Liver (tissue), 8 donors: ENCODE measurements at regions not wholly inside any gene's neighbourhood (a gene's known extent, or its start where the extent isn't known, plus 50 kb on each side); places are given as distances from the start of the nearest gene placed in this dataset.
"Not testable (repeated sequence)": the region's sequence is repeated elsewhere in the genome, so short reads cannot be mapped to it uniquely, and the experiment has no call there.

ENCODE experiments used
- DNase-seq: peaks from one replicate; pipeline ENCODE4 v3.0.0-alpha.2; 2017; ENCODE audit warnings: low spot score
- H3K27ac ChIP-seq, 2 donors: one replicate each; pipeline ENCODE4 v1.7.0; 2013; ENCODE audit warnings: inconsistent platforms in 2 of 2, low read length in 2 of 2, control low read depth in 1 of 2, low read depth in 1 of 2, mild to moderate bottlenecking in 1 of 2
- H3K27me3 ChIP-seq, 4 donors: one replicate each; pipeline versions ENCODE4 v1.6.1 to v1.7.0; 2013; ENCODE audit warnings: low read length in 3 of 4, inconsistent platforms in 1 of 4, mild to moderate bottlenecking in 1 of 4, moderate library complexity in 1 of 4; ENCODE audit not compliant: control insufficient read depth in 4 of 4, insufficient read depth in 4 of 4
- H3K36me3 ChIP-seq, 4 donors: one replicate each; pipeline versions ENCODE4 v1.6.1 to v1.7.0; 2013; ENCODE audit warnings: low read length in 3 of 4, mild to moderate bottlenecking in 3 of 4, low read depth in 1 of 4, moderate library complexity in 1 of 4; ENCODE audit not compliant: control insufficient read depth in 4 of 4, insufficient read depth in 3 of 4
- H3K4me1 ChIP-seq, 4 donors: one replicate each; pipeline versions ENCODE4 v1.6.1 to v1.7.0; 2013; ENCODE audit warnings: low read length in 3 of 4, mild to moderate bottlenecking in 3 of 4, moderate library complexity in 1 of 4; ENCODE audit not compliant: control insufficient read depth in 4 of 4, insufficient read depth in 4 of 4
- H3K4me3 ChIP-seq, 3 donors: one replicate each; pipeline versions ENCODE4 v1.6.1 to v1.7.0; 2013; ENCODE audit warnings: low read length in 3 of 3, control low read depth in 1 of 3, low read depth in 1 of 3, mild to moderate bottlenecking in 1 of 3
- H3K9ac ChIP-seq, 2 donors: one replicate each; pipeline ENCODE4 v1.7.0; 2013; ENCODE audit warnings: low read length in 2 of 2, mild to moderate bottlenecking in 2 of 2, moderate library complexity in 2 of 2, control low read depth in 1 of 2, low read depth in 1 of 2
- H3K9me3 ChIP-seq, 4 donors: one replicate each; pipeline versions ENCODE4 v1.6.1 to v1.7.0; 2013; ENCODE audit warnings: low read length in 3 of 4; ENCODE audit not compliant: control insufficient read depth in 4 of 4
- EGR1 ChIP-seq, 2 donors: IDR thresholded peaks; 2 replicates each; pipeline ENCODE4 v1.6.1; 2016 to 2018; ENCODE audit warnings: antibody characterized with exemption in 2 of 2, low read depth in 2 of 2
- FOXA1 ChIP-seq: IDR thresholded peaks from 2 replicates; pipeline ENCODE4 v1.6.1; 2016; ENCODE audit warnings: antibody characterized with exemption
- FOXA2 ChIP-seq: IDR thresholded peaks from 2 replicates; pipeline ENCODE4 v1.6.1; 2016; ENCODE audit warnings: antibody characterized with exemption
- GABPA ChIP-seq, 2 donors: IDR thresholded peaks in 1 of 2; conservative IDR thresholded peaks in 1 of 2; 2 replicates each; pipeline ENCODE4 v1.6.1; 2016; ENCODE audit warnings: antibody characterized with exemption in 2 of 2, mild to moderate bottlenecking in 1 of 2, moderate library complexity in 1 of 2
- HNF4A ChIP-seq, 2 donors: conservative IDR thresholded peaks; 2 replicates each; pipeline ENCODE4 v1.6.1; 2016; ENCODE audit warnings: antibody characterized with exemption in 2 of 2, mild to moderate bottlenecking in 2 of 2
- JUND ChIP-seq, 2 donors: IDR thresholded peaks; 2 replicates each; pipeline ENCODE4 v1.6.1; 2016; ENCODE audit warnings: antibody characterized with exemption in 2 of 2
- RAD21 ChIP-seq, 2 donors: IDR thresholded peaks; 2 replicates each; pipeline ENCODE4 v1.6.1; 2016; ENCODE audit warnings: antibody characterized with exemption in 2 of 2, mild to moderate bottlenecking in 2 of 2
- WGBS: extraction: QIAGEN DNeasy Blood & Tissue Kit; methylation state at CpG from one replicate; pipeline ENCODE4 v1.1.7; 2013; 5-methylcytosine and 5-hydroxymethylcytosine counted together
- TF ChIP-seq, protein P1 (sequence below): IDR thresholded peaks from 2 replicates; pipeline ENCODE4 v1.6.1; 2016; ENCODE audit warnings: antibody characterized with exemption, mild to moderate bottlenecking
- TF ChIP-seq, protein P2 (sequence below): IDR thresholded peaks from 2 replicates; pipeline ENCODE4 v1.6.1; 2016; ENCODE audit warnings: antibody characterized with exemption
- TF ChIP-seq, protein P3 (sequence below): fragments of 150-350 bp; IDR thresholded peaks from 2 replicates; pipeline ENCODE4 v1.5.1; 2017; ENCODE audit warnings: improper control_type of control experiment, low read depth, low read length; ENCODE audit not compliant: missing input control
- donor health status: healthy.
- donor health status: healthy.
- donor health status: healthy.
- donor health status: healthy.
- donor health status: healthy.

DNA sequence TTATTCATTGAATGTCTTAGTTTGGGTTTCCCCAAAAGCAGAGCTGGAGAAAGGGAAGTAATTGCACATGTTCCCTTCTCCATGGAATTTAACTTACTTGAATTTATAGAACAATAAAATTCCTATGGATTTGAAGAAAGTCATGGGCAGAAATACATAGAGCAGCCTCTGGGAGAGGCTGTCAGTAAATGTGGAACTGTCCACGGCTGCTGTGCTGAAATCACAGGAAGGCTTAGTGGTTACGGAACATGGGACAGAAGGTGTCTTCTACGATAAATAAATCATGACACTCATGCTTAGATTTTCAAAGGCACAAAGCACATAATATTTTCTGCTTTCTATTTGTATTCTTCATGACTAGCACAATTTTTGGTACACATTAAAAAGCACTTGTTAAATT, 440.6 kb upstream of the IZUMO3 start:
- Histone ChIP-seq H3K27ac (no peak overlapping the region), H3K9me3 (no peaks in the 10 kb centered on the region), H3K9ac (no peak overlapping the region), H3K4me3 (no peak overlapping the region), H3K4me1 (no peaks in the 10 kb centered on the region), H3K27me3 (no peaks in the 10 kb centered on the region), H3K36me3 (no peaks in the 10 kb centered on the region)
- TF ChIP-seq, protein P1, sequence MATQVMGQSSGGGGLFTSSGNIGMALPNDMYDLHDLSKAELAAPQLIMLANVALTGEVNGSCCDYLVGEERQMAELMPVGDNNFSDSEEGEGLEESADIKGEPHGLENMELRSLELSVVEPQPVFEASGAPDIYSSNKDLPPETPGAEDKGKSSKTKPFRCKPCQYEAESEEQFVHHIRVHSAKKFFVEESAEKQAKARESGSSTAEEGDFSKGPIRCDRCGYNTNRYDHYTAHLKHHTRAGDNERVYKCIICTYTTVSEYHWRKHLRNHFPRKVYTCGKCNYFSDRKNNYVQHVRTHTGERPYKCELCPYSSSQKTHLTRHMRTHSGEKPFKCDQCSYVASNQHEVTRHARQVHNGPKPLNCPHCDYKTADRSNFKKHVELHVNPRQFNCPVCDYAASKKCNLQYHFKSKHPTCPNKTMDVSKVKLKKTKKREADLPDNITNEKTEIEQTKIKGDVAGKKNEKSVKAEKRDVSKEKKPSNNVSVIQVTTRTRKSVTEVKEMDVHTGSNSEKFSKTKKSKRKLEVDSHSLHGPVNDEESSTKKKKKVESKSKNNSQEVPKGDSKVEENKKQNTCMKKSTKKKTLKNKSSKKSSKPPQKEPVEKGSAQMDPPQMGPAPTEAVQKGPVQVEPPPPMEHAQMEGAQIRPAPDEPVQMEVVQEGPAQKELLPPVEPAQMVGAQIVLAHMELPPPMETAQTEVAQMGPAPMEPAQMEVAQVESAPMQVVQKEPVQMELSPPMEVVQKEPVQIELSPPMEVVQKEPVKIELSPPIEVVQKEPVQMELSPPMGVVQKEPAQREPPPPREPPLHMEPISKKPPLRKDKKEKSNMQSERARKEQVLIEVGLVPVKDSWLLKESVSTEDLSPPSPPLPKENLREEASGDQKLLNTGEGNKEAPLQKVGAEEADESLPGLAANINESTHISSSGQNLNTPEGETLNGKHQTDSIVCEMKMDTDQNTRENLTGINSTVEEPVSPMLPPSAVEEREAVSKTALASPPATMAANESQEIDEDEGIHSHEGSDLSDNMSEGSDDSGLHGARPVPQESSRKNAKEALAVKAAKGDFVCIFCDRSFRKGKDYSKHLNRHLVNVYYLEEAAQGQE, result peak; percentile 73
- no peak for TF ChIP-seq RAD21 (IDR thresholded peaks at IDR 0.05)
- 65% methylated on average over 3 of the region's 3 CpGs for WGBS
- DNase-seq, result no peak

DNA sequence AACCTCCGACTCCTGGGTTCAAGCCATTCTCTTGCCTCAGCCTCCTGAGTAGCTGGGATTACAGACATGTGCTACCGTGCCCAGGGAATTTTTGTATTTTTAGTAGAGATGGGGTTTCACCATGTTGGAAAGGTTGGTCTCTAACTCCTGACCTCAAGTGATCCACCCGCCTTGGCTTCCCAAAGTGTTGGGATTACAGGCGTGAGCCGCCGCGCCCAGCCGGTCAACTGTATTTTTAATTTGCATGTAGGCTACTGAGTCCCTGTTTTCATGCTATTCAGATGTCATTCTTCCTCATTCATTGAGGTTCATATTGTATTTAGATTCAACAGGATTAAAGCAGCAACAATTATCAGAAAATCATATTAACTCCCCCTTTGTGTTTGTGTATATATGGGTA, 425.1 kb upstream of the IZUMO3 start:
- H3K27ac ChIP-seq, H3K4me1 ChIP-seq, H3K36me3 ChIP-seq, H3K4me3 ChIP-seq, H3K27me3 ChIP-seq, H3K9ac ChIP-seq, DNase-seq, H3K9me3 ChIP-seq: not testable (repeated sequence)
- WGBS, result 93% methylated on average over 8 of the region's 8 CpGs

DNA sequence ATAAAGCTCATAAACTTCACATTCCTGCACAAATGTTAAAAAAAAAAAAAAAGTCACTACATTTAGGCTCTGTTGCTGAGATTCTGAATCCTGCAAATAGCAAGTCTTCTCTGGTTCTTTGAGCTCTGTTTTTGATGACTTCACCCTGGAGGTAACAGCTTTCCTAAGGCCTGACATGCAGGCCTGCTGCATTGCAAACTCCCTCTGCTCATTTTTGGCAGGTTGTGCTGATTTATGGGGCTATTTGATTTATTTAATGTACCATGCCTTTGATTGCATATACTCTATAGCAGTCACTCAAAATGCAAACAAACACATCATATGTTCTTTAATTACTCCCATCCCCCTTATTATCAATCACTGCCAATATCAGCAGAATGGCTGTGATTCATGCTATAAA, 416.1 kb upstream of the IZUMO3 start:
- Histone ChIP-seq H3K4me3 (no peak overlapping the region), H3K27me3 (no peaks in the 10 kb centered on the region), H3K9ac (no peak overlapping the region), H3K36me3 (no peaks in the 10 kb centered on the region), H3K4me1 (no peaks in the 10 kb centered on the region), H3K9me3 (no peaks in the 10 kb centered on the region), H3K27ac (no peak overlapping the region)
- no peak for DNase-seq
- no peak for TF ChIP-seq GABPA (IDR thresholded peaks at IDR 0.05 in 1 of 2, conservative IDR thresholded peaks at IDR 0.05 in 1 of 2)
- no peak for TF ChIP-seq HNF4A (conservative IDR thresholded peaks at IDR 0.05)
- no peak for TF ChIP-seq FOXA2

DNA sequence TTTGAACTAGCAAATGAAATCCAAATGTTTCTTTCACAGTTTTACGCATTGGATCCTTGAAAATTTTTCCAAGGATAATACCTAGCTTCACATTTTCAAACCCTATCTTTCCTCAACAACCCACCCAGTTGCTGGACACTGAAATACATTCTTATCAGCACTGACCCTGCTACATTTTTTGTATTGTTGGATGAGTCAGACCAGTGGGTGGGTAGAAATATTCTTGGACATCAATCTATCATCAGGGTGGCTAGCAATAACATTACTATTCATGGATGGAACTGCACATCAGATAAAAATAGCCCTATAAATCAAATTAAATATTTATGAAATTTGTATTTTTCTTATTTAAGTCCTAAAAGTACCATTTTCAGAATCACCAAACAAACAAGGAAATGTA, 407.4 kb upstream of the IZUMO3 start:
- H3K4me1 ChIP-seq, result no peaks in the 10 kb centered on the region
- no peak for DNase-seq
- H3K9me3 ChIP-seq, result no peaks in the 10 kb centered on the region
- 86% methylated on average over 1 of the region's 1 CpG for WGBS
- H3K27me3 ChIP-seq, result no peaks in the 10 kb centered on the region
- H3K9ac ChIP-seq, result no peak overlapping the region
- no peak for TF ChIP-seq RAD21 (IDR thresholded peaks at IDR 0.05)
- TF ChIP-seq, protein P2, sequence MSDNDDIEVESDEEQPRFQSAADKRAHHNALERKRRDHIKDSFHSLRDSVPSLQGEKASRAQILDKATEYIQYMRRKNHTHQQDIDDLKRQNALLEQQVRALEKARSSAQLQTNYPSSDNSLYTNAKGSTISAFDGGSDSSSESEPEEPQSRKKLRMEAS, result no peak
- TF ChIP-seq, protein P3, sequence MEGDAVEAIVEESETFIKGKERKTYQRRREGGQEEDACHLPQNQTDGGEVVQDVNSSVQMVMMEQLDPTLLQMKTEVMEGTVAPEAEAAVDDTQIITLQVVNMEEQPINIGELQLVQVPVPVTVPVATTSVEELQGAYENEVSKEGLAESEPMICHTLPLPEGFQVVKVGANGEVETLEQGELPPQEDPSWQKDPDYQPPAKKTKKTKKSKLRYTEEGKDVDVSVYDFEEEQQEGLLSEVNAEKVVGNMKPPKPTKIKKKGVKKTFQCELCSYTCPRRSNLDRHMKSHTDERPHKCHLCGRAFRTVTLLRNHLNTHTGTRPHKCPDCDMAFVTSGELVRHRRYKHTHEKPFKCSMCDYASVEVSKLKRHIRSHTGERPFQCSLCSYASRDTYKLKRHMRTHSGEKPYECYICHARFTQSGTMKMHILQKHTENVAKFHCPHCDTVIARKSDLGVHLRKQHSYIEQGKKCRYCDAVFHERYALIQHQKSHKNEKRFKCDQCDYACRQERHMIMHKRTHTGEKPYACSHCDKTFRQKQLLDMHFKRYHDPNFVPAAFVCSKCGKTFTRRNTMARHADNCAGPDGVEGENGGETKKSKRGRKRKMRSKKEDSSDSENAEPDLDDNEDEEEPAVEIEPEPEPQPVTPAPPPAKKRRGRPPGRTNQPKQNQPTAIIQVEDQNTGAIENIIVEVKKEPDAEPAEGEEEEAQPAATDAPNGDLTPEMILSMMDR, result no peak
- TF ChIP-seq FOXA1, result no peak
- no peak for TF ChIP-seq JUND (IDR thresholded peaks at IDR 0.05)
- no peak for TF ChIP-seq EGR1 (IDR thresholded peaks at IDR 0.05; ENCODE audit: low read depth in 2 of 2)
- TF ChIP-seq HNF4A (conservative IDR thresholded peaks at IDR 0.05), result no peak
- no peaks in the 10 kb centered on the region for H3K36me3 ChIP-seq
- no peak overlapping the region for H3K4me3 ChIP-seq
- H3K27ac ChIP-seq, result no peak overlapping the region
